ENCODE measurements at regions not wholly inside any gene's neighbourhood (a gene's known extent, or its start where the extent isn't known, plus 50 kb on each side); places are given as distances from the start of the nearest gene placed in this dataset.

DNA sequence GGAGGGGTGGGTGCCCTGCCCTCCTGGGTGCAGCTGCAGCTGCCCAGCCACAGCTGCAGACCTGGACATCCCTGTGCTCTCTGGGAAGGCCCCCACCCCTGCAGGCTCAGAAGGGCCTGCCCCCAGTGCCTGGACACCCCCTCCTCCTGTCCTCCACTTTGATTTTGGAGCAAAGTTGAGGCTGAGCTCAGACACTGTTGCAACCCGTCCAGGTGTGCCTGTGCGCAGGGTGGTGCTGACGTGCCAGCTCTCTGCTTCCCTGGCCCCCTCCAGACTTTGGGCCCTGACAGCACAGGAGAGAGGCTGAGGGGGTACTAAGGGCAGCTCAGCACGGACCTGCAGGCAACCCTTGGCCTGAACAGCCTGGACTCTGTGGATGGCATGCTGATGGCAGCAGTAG lies 750.3 kb downstream of the ARAP2 start:
- Histone ChIP-seq H3K23ac (ENCODE audit: insufficient read length, low read depth, low read length) (no peak overlapping the region), H3K4ac (ENCODE audit: low read depth, low read length) (no peak overlapping the region), H2BK20ac (ENCODE audit: low read depth, low read length, poor library complexity, severe bottlenecking) (no peak overlapping the region), H3T11ph (ENCODE audit: low read length) (no peak overlapping the region), H3K9me3 (ENCODE audit: control insufficient read depth, low read depth, low read length) (peaks cover 4% of the 10 kb centered on the region), H3K23me2 (ENCODE audit: insufficient read length, low read depth, low read length, poor library complexity, severe bottlenecking) (no peaks in the 10 kb centered on the region), H2BK15ac (ENCODE audit: low read depth, low read length) (no peak overlapping the region), H3K79me2 (ENCODE audit: insufficient read depth, low read length) (no peaks in the 10 kb centered on the region), H2AK5ac (ENCODE audit: insufficient read length, low read length) (no peak overlapping the region), H3K79me1 (ENCODE audit: insufficient read depth, low read depth, low read length, poor library complexity, severe bottlenecking) (no peaks in the 10 kb centered on the region), H3K27me3 (ENCODE audit: insufficient read depth, low read length) (no peaks in the 10 kb centered on the region), H4K5ac (ENCODE audit: insufficient read length, low read depth, low read length) (no peak overlapping the region), H2BK5ac (ENCODE audit: insufficient read length, low read length) (no peak overlapping the region), H3K4me1 (ENCODE audit: insufficient read depth, low read length) (no peaks in the 10 kb centered on the region), H3K56ac (ENCODE audit: insufficient read length, low read depth, low read length) (no peak overlapping the region), H2BK120ac (ENCODE audit: low read depth, low read length, poor library complexity, severe bottlenecking) (no peak overlapping the region), H2BK12ac (ENCODE audit: insufficient read length, low read depth, low read length) (no peak overlapping the region), H3K27ac (ENCODE audit: insufficient read length, low read depth, low read length) (no peak overlapping the region), H3K4me2 (ENCODE audit: insufficient read depth, insufficient read length, low read length) (no peak overlapping the region), H4K91ac (ENCODE audit: insufficient read length, low read depth, low read length) (no peak overlapping the region), H4K20me1 (ENCODE audit: control insufficient read depth, insufficient read depth, insufficient read length) (no peaks in the 10 kb centered on the region), H3K9ac (ENCODE audit: extremely low read depth, insufficient read length, low read length) (no peak overlapping the region), H3K18ac (ENCODE audit: insufficient read length, low read depth, low read length) (no peak overlapping the region), H3K14ac (ENCODE audit: insufficient read depth, low read length) (no peak overlapping the region), H4K8ac (replicated peaks; ENCODE audit: insufficient read length, low read depth, low read length) (no peak overlapping the region), H2AFZ (ENCODE audit: low read length) (no peak overlapping the region)
- DNase-seq = no peak
- no CpG with 5 or more reads among the region's 4 CpGs for WGBS (ENCODE audit: extremely low coverage, insufficient read length, low lambda C conversion rate)
- Mint-ChIP-seq H3K4me1 (no peaks in the 10 kb centered on the region), H3K36me3 (ENCODE audit: insufficient read depth in 1 of 3, low read depth in 3 of 3) (no peaks in the 10 kb centered on the region; a peak in 1 of 7 replicates), H3K4me3 (no peak overlapping the region), H3K27ac (no peak overlapping the region), H3K27me3 (ENCODE audit: low read depth) (no peaks in the 10 kb centered on the region), H3K9me3 (peaks cover 3 to 15% of the 10 kb centered on the region in 2 experiments; a peak in 4 of 5 replicates)
- TF ChIP-seq, protein P1, sequence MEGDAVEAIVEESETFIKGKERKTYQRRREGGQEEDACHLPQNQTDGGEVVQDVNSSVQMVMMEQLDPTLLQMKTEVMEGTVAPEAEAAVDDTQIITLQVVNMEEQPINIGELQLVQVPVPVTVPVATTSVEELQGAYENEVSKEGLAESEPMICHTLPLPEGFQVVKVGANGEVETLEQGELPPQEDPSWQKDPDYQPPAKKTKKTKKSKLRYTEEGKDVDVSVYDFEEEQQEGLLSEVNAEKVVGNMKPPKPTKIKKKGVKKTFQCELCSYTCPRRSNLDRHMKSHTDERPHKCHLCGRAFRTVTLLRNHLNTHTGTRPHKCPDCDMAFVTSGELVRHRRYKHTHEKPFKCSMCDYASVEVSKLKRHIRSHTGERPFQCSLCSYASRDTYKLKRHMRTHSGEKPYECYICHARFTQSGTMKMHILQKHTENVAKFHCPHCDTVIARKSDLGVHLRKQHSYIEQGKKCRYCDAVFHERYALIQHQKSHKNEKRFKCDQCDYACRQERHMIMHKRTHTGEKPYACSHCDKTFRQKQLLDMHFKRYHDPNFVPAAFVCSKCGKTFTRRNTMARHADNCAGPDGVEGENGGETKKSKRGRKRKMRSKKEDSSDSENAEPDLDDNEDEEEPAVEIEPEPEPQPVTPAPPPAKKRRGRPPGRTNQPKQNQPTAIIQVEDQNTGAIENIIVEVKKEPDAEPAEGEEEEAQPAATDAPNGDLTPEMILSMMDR (conservative IDR thresholded peaks at IDR 0.05) = no peak

Data from H9 (cell line).